ENCODE measurements at regions not wholly inside any gene's neighbourhood (a gene's known extent, or its start where the extent isn't known, plus 50 kb on each side); places are given as distances from the start of the nearest gene placed in this dataset.
"Not testable (repeated sequence)": the region's sequence is repeated elsewhere in the genome, so short reads cannot be mapped to it uniquely, and the experiment has no call there.

- intact Hi-C loops (cut with micrococcal nuclease), result no loop called here
Measured at GRCh38 chr11:27242591-27242990, 120.4 kb downstream of the CCDC34 start.

GRCh38 chr11:27241311-27242122, 121.5 kb downstream of the CCDC34 start:
- intact Hi-C loops (cut with micrococcal nuclease), result no loop called here

- intact Hi-C loops (cut with micrococcal nuclease), result no loop called here
Measured at GRCh38 chr11:27239305-27239942, 123.6 kb downstream of the CCDC34 start.

DNA sequence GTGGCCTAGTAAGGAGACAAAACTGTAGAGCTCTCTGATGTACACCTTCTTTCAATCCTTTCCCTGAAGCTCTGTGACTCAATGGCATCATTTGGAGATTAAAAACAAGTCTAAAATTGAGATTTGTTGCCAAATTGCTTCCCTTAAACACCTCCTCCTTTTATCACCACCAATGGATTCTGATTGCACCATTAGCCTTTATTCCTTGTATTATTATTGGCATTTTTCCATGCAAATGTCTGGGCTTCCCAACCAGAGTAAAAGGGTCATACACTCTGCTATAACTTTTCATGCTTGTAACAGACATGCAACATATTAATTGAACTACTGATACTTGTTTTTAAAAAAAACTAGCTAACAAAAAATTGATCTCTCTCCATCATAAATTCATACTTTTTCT, 124.2 kb downstream of the CCDC34 start:
- intact Hi-C loops (cut with micrococcal nuclease), result no loop called here

DNA sequence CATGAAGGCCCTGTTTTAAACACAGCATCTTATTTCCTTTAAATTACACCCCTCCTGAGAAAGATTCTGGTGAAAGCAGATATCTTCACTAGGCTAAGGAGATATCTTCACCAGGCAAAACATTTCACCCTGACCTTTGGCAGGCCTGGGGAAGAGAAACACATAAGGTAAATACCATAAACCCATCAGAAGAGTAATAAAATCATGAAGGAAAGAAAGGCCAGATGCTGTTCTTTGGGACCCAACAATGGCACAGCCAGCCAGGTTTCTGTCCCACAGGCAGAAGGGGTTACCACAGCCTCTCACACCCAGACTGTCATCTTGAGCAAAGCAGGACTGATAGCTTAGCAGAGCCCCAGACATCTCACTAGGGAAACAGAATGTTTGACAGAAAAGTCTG, 125.4 kb downstream of the CCDC34 start:
- intact Hi-C loops (cut with micrococcal nuclease), result no loop called here

- intact Hi-C loops (cut with micrococcal nuclease), result no loop called here
Measured at GRCh38 chr11:27234961-27235360, 128.1 kb downstream of the CCDC34 start.

DNA sequence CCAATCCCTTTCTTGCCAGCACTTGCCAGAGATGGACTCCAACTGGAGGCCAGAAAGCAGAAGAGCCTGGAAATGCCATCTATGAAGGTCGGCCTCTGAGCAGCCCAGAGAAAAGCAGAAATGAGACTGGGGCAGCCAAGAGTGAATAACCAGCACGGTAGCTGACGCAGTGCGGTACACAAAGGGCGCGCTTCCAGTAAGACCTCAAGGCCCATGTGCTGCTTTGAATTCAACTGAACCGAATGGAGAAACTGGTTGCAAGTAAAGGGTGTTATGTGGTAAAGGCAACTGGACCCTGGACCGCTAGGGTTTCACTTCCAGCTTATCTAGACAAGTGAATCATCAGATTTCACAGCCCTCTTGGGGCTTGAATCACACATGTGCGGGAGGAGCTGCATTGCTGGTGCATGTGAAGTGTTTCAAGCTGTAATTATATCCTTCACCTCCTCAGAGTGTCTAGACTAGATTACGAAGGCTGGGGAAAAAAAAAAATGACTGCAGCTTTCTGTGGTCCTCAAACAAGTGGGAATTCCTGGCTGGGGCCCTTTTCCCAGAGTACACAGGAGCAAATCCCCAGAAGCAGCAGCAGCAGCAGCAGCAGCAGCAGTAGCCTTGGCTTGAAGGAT, 128.9 kb downstream of the CCDC34 start:
- intact Hi-C loops (cut with micrococcal nuclease), result no loop called here

DNA sequence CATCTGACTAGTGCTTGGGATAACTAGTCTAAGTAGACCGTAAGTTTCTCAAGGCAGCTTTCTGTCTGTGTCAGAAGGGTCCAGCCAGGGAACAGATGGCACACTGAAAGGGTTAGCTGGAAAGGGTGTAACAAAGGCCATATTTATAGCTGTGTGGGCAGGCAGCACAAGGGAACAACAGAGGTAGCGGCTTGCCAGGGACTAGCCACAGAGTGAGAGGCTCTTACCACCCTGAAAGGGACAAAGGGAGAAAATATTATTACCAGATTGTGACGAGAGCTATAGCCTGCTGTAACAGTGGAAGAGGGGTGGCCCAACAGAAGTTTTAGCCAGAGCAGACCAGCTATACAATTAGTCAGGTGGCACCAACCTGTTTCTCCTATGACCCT, 129.4 kb downstream of the CCDC34 start:
- intact Hi-C loops (cut with micrococcal nuclease), result no loop called here

- intact Hi-C loops (cut with micrococcal nuclease), result no loop called here
Measured at GRCh38 chr11:27231530-27231929, 131.5 kb downstream of the CCDC34 start.

DNA sequence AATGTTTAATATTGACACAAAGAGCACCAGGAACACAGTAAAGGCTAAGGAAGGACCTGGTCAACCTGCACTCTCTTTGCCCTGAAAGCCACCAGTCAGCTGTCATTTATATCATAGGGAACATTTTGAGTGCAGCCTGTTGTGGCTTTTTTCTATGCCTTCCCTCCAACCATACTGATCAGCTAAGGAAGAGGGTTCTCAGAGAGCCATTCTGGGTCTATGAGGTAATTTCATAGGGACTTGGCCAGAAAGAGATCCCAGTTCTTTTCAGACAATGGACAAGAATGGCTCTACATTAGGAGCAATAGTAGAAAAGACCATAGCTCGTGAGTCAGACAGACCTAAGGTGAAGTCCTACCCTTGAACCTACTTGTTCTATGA, 132.8 kb downstream of the CCDC34 start:
- intact Hi-C loops (cut with micrococcal nuclease), result no loop called here

DNA sequence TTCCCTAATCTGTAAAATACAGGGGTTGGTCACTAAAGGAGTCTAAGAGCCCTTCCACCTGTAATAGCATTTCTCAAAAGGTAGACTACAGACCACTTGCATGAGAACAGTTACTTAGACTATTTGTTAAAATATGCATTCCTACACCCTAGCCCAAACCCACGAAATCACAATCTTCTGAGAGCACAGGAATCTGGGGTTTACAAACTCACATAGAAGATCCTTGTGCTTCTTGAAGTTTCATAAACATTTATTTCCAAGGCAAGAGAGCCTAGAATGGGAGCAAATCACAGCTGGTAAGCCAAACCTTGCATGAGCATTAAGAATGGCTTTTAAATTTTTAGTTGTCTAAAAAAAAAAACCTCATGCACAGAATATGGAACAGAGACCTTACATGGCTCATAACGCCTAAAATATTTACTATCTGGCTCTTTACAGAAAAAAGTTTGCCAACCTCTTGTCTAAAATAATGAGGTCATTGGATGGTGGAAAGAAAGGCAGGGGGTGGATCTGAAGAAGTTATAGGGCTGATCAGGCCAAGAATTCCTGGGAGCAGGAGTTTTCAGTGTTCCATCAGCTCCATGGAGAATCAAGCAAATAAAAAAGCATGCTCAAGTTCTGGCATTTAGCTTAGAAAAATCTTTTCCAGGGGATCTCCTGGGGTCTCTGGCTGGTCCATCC, 133.4 kb downstream of the CCDC34 start:
- intact Hi-C loops (cut with micrococcal nuclease), result no loop called here

GRCh38 chr11:27228906-27229290, 134.1 kb downstream of the CCDC34 start:
- intact Hi-C loops (cut with micrococcal nuclease), result no loop called here

DNA sequence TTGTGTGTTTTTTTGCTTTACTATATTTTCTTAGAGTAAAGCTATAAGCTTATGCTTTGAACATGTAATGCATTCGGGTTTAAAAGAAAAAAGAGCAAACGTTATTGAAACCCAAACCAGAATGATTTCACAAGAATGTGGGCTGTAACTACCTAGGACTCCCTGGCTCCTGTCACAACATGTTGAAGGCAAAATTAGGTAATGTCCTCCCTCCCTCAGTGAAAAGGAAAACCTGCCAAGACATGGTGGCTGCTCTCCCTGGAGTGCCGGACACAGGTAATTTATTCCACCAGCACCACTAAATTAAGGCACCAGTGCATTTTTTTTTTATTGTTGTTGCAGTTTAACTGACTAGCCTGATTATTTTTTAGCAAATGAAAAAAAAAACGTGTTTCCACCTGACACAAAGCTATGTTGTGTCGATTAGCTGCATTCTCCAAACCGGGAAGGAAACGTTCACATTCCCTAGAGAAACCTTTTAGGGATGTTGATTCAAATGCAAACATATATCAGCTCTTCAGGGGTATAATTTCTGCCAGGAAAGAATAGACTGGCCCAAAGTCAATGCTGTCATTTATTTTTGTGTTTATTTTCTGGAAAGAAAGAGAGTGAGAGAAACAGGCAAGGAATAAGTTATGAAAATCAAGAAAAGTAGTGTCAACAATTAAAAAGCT, 134.6 kb downstream of the CCDC34 start:
- intact Hi-C loops (cut with micrococcal nuclease), result no loop called here

- intact Hi-C loops (cut with micrococcal nuclease), result no loop called here
Measured at GRCh38 chr11:27227736-27228135, 135.3 kb downstream of the CCDC34 start.

DNA sequence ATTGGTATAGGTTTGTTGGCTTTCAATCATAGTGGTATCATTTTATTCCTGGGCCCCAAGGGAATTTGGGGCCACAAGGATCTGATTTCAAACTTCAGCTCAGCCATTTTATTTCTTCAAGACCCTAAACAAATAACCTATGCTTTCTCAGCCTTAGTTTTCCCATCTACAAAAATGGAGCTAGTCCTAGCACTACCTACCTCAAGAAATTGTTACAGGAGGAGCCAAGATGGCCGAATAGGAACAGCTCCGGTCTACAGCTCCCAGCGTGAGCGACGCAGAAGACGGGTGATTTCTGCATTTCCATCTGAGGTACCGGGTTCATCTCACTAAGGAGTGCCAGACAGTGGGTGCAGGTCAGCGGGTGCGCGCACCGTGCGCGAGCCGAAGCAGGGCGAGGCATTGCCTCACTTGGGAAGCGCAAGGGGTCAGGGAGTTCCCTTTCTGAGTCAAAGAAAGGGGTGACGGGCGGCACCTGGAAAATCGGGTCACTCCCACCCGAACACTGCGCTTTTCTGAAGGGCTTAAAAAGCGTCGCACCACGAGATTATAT, 143.5 kb downstream of the CCDC34 start:
- intact Hi-C loops (cut with micrococcal nuclease), result not testable (repeated sequence)

DNA sequence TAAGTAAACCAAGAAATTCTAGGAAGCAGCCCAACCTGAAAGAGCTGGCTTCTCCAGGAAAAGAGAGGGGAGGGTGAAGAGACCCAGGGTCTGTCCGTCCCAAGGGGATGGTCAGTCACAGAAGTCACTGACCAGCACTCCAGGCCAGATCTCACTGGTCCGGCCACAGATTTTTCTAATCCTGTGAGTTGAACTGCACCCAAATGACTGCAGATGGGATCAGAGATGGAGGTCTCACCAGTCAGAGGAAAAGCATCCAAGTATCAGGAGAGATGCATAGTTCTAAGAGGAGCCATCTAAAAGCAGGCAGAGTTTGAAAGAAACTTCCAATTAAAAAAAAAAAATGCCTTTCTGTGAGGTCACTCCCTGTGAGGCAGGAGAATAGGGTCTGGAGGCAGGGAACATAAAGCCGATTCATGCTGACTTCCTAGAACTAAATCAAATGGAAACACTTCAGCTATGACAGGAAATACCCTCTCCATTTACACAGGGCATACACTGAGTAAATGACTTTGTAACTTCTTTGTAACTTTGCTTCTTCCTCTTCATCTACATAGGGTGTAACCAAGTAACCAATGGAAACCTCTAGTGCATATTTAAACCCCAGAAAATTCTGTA, 144.5 kb downstream of the CCDC34 start:
- intact Hi-C loops (cut with micrococcal nuclease), result no loop called here

DNA sequence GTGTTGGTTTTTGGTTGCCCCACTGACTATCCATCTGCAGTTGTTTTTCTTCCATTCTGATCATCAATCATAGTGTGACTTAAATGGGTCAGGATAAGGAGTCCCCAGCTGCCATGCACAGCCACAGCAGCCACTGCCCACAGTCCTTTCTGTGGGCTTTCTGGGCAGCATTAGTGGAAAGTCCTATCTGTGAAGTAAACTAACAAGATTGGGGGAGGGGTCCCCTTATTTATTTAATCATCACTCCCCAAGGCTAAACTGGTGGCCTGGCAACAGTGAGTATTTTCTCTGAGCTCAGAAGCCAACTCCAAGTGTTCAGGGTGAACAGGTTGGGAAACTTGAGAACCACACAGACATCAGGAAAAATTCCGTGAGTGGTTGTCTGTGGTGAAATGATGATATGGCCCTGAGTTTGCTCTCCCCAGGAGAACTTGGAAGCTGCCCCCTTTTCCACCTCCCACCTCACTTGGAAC, 145.0 kb downstream of the CCDC34 start:
- intact Hi-C loops (cut with micrococcal nuclease), result no loop called here

DNA sequence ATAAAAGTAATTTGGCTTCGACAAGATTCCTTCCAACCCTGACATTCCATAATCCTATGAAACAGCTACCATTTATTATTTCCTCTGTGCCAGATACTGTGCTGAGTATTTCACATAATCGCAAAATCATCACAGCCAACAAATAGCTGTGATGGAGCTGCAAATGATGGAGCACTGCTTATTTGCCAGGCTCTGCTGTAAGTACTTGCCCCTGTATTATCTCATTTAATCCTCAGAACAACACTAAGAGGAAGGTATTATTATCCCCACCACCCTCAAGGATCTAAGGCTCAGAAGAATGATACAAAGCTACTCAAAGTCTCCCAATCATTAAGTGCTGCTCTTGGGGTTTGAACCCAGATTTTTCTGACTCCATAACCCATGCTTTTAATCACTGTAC, 145.5 kb downstream of the CCDC34 start:
- intact Hi-C loops (cut with micrococcal nuclease), result no loop called here

DNA sequence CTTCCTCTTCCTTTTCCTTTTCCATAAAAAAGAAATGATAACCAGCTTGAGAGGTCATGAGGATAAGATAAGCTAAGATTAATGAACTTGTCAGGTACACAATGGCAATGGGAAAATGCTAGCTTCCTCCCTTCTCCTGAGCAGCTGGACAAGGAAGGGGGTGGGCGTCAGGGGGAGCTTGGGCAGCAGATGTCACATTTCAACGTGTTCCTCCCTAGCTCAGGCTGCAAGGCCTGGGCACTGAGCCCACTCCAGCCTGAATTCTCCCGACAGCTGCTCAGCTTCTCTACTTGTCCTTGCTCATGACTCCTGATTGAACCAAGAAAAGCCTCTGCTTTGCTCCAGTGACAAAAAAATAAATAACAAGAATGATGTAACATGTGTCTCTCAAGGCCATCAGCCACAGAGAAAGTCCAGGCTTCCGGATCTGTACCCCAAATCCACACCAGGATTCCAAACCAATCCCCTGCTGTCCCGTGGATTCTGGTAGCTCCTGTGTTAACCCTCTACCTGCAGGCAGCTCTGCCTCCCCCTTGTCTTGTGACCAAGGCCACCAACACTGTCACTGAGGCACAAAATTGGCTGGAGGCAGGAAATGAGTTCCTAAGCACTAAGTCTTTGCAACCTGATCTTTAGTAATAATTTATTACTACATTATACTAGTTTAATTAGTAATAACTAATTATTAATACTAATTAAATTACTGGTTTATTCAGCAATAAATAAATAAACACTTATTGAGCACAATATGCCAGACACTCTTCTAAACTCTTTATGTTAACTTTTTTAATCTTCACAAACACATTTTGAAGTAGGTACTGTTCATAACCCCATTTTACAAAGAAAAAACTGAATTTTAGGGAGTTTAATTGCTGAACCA, 146.5 kb downstream of the CCDC34 start:
- intact Hi-C loops (cut with micrococcal nuclease), result no loop called here

Measured in T-helper 2 cell treated with Interferon-gamma antibody and Interleukin-4, amounts not matched to agents 100 ng/mL and 5 ng/mL, for 36 hours (primary cell).